ENCODE measurements at regions not wholly inside any gene's neighbourhood (a gene's known extent, or its start where the extent isn't known, plus 50 kb on each side); places are given as distances from the start of the nearest gene placed in this dataset.

GRCh38 chr4:122555216-122555615, 65.7 kb downstream of the IL21 start:
- peak; percentile 13 for DNase-seq

GRCh38 chr4:122553432-122553831, 67.4 kb downstream of the IL21 start:
- DNase-seq, result no peak

GRCh38 chr4:122552898-122553297, 68.0 kb downstream of the IL21 start:
- DNase-seq, result no peak

- no peak for DNase-seq
These were observed 71.8 kb downstream of the IL21 start for GRCh38 chr4:122548886-122549630.

- peak; percentile 50 for DNase-seq
These were observed 72.4 kb downstream of the IL21 start for GRCh38 chr4:122548452-122548851.

GRCh38 chr4:122542411-122543236, 78.2 kb downstream of the IL21 start:
- no peak for DNase-seq

GRCh38 chr4:122541996-122542395, 78.9 kb downstream of the IL21 start:
- no peak for DNase-seq

GRCh38 chr4:122540838-122541237, 80.0 kb downstream of the IL21 start:
- no peak for DNase-seq

- DNase-seq, result peak; percentile 64
These were observed 80.9 kb downstream of the IL21 start for GRCh38 chr4:122539861-122540465.

- no peak for DNase-seq
These were observed 81.0 kb upstream of the IL2 start for GRCh38 chr4:122537388-122538135.

- no peak for DNase-seq
These were observed 79.5 kb upstream of the IL2 start for GRCh38 chr4:122536001-122536400.

GRCh38 chr4:122534776-122535175, 78.3 kb upstream of the IL2 start:
- no peak for DNase-seq

GRCh38 chr4:122533841-122534240, 77.3 kb upstream of the IL2 start:
- DNase-seq, result no peak

GRCh38 chr4:122532766-122533165, 76.2 kb upstream of the IL2 start:
- DNase-seq, result no peak

- DNase-seq, result peak; percentile 16
These were observed 75.0 kb upstream of the IL2 start for GRCh38 chr4:122531514-122531913.

GRCh38 chr4:122531038-122531437, 74.5 kb upstream of the IL2 start:
- DNase-seq, result no peak

GRCh38 chr4:122528879-122529278, 72.4 kb upstream of the IL2 start:
- DNase-seq, result no peak

- no peak for DNase-seq
These were observed 69.3 kb upstream of the IL2 start for GRCh38 chr4:122525865-122526264.

- DNase-seq, result no peak
These were observed 67.7 kb upstream of the IL2 start for GRCh38 chr4:122524176-122524575.

- DNase-seq, result no peak
These were observed 66.4 kb upstream of the IL2 start for GRCh38 chr4:122522944-122523343.

- DNase-seq, result no peak
These were observed 60.8 kb upstream of the IL2 start for GRCh38 chr4:122517345-122517744.

- no peak for DNase-seq
These were observed 59.9 kb upstream of the IL2 start for GRCh38 chr4:122516376-122516775.

GRCh38 chr4:122514671-122515070, 58.1 kb upstream of the IL2 start:
- no peak for DNase-seq
